ENCODE measurements at regions not wholly inside any gene's neighbourhood (a gene's known extent, or its start where the extent isn't known, plus 50 kb on each side); places are given as distances from the start of the nearest gene placed in this dataset.

GRCh38 chr3:6521369-6522113 lies 339.4 kb upstream of the GRM7 start:
- H3K27me3 ChIP-seq: no peaks in the 10 kb centered on the region
- no peak overlapping the region for H3K4me3 ChIP-seq
- no peaks in the 10 kb centered on the region for H3K36me3 ChIP-seq
- WGBS, 4 donors: 71 to 90% (median 84%) methylated on average over 2 of the region's 2 CpGs
- no peak overlapping the region for H3K27ac ChIP-seq
- no peak for DNase-seq
- no peaks in the 10 kb centered on the region for H3K9me3 ChIP-seq
- TF ChIP-seq POLR2A (IDR thresholded peaks at IDR 0.05) (no peak), CTCF (IDR thresholded peaks at IDR 0.05) (no peak)
- intact Hi-C loops (cut with DNase I): no loop called here
- ATAC-seq: no peak
- peaks cover 0 to 11% (median 0%) of the 10 kb centered on the region in 12 donors for H3K4me1 ChIP-seq

- intact Hi-C loops (cut with DNase I): no loop called here
- H3K27ac ChIP-seq: no peak overlapping the region
- no peak for DNase-seq
- H3K4me3 ChIP-seq: no peak overlapping the region
- H3K4me1 ChIP-seq: peaks cover 0 to 11% (median 0%) of the 10 kb centered on the region in 12 donors
- H3K36me3 ChIP-seq: no peaks in the 10 kb centered on the region
- ATAC-seq: no peak
- no peaks in the 10 kb centered on the region for H3K9me3 ChIP-seq
- no peaks in the 10 kb centered on the region for H3K27me3 ChIP-seq
- TF ChIP-seq POLR2A (IDR thresholded peaks at IDR 0.05) (no peak), CTCF (IDR thresholded peaks at IDR 0.05) (no peak)
Observed at GRCh38 chr3:6522191-6522590, 338.7 kb upstream of the GRM7 start.

GRCh38 chr3:6523043-6523442 lies 337.9 kb upstream of the GRM7 start:
- 50 to 58% (median 54%) methylated on average over 2 of the region's 2 CpGs for WGBS, 4 donors

GRCh38 chr3:6524479-6524878 lies 336.4 kb upstream of the GRM7 start:
- no peaks in the 10 kb centered on the region for H3K27me3 ChIP-seq
- no peak overlapping the region for H3K4me3 ChIP-seq
- 29 to 63% (median 59%) methylated on average over 1 of the region's 1 CpG for WGBS, 4 donors
- intact Hi-C loops (cut with DNase I): no loop called here
- peaks cover 0 to 11% (median 0%) of the 10 kb centered on the region in 12 donors for H3K4me1 ChIP-seq
- TF ChIP-seq POLR2A (IDR thresholded peaks at IDR 0.05): no peak
- no peak for TF ChIP-seq CTCF (IDR thresholded peaks at IDR 0.05)
- H3K27ac ChIP-seq: no peak overlapping the region
- ATAC-seq (peak; percentile 77 to 92 (median 86)), DNase-seq (peak in 1 of 5 donors; percentile 39)
- H3K36me3 ChIP-seq: no peaks in the 10 kb centered on the region
- H3K9me3 ChIP-seq: no peaks in the 10 kb centered on the region

More at GRCh38 chr3:6523043-6523442, 337.9 kb upstream of the GRM7 start:
- ATAC-seq (no peak), DNase-seq (no peak)
- no peaks in the 10 kb centered on the region for H3K36me3 ChIP-seq
- no peaks in the 10 kb centered on the region for H3K9me3 ChIP-seq
- peaks cover 0 to 11% (median 0%) of the 10 kb centered on the region in 12 donors for H3K4me1 ChIP-seq
- intact Hi-C loops (cut with DNase I): no loop called here
- no peak overlapping the region for H3K27ac ChIP-seq
- no peak overlapping the region for H3K4me3 ChIP-seq
- H3K27me3 ChIP-seq: no peaks in the 10 kb centered on the region
- TF ChIP-seq CTCF (IDR thresholded peaks at IDR 0.05): no peak
- no peak for TF ChIP-seq POLR2A (IDR thresholded peaks at IDR 0.05)
